IMR-90 (cell line): ENCODE measurements at regions not wholly inside any gene's neighbourhood (a gene's known extent, or its start where the extent isn't known, plus 50 kb on each side); places are given as distances from the start of the nearest gene placed in this dataset.

Experiments used
- BHLHE40 ChIP-seq: fragments of 150-350 bp; IDR thresholded peaks from 2 replicates; pipeline ENCODE4 v1.6.1; 2016; ENCODE audit warnings: mild to moderate bottlenecking, low read depth, low read length
- MAZ ChIP-seq: IDR thresholded peaks from 2 replicates; pipeline ENCODE4 v1.6.1; 2012; ENCODE audit warnings: low read depth, mild to moderate bottlenecking, low read length, improper control_type of control experiment, moderate library complexity, borderline replicate concordance
- MXI1 ChIP-seq: IDR thresholded peaks from 2 replicates; pipeline ENCODE4 v1.6.1; 2012; ENCODE audit warnings: low read depth, mild to moderate bottlenecking, low read length, moderate library complexity, borderline replicate concordance
- RFX5 ChIP-seq: IDR thresholded peaks from 2 replicates; pipeline ENCODE4 v1.8.0; 2012; ENCODE audit warnings: low read depth, mild to moderate bottlenecking, low read length, moderate library complexity
- TF ChIP-seq, protein P1 (sequence below): conservative IDR thresholded peaks from 2 replicates; pipeline ENCODE4 v1.5.1; 2012; ENCODE audit warnings: mild to moderate bottlenecking, low read depth, low read length, improper control_type of control experiment

DNA sequence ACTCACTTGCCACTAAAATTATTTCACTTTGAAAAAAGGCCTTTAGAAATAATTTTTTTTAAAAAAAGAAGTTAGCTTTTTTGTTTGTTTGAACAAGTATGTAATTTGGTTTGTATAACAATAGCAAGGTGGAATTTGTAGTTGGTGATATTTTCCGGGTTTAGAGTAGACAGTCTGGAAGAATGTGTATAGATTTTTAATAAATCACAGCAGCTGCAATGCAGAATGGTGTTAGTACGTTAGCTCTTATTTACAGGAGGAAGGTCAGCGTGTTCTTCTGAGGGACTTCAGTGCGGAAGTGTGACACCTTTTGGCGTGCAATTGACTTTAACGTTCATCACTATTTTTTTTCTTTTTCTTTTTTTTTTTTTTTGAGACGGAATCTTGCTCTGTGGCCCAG, 115.4 kb downstream of the PLEKHG1 start:
- no peak for TF ChIP-seq MAZ
- TF ChIP-seq, protein P1, sequence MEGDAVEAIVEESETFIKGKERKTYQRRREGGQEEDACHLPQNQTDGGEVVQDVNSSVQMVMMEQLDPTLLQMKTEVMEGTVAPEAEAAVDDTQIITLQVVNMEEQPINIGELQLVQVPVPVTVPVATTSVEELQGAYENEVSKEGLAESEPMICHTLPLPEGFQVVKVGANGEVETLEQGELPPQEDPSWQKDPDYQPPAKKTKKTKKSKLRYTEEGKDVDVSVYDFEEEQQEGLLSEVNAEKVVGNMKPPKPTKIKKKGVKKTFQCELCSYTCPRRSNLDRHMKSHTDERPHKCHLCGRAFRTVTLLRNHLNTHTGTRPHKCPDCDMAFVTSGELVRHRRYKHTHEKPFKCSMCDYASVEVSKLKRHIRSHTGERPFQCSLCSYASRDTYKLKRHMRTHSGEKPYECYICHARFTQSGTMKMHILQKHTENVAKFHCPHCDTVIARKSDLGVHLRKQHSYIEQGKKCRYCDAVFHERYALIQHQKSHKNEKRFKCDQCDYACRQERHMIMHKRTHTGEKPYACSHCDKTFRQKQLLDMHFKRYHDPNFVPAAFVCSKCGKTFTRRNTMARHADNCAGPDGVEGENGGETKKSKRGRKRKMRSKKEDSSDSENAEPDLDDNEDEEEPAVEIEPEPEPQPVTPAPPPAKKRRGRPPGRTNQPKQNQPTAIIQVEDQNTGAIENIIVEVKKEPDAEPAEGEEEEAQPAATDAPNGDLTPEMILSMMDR: no peak
- no peak for TF ChIP-seq RFX5
- TF ChIP-seq BHLHE40: no peak
- TF ChIP-seq MXI1: no peak
